Ecto neural progenitor cell (in vitro differentiated cells): ENCODE measurements at regions not wholly inside any gene's neighbourhood (a gene's known extent, or its start where the extent isn't known, plus 50 kb on each side); places are given as distances from the start of the nearest gene placed in this dataset.
"Not testable (repeated sequence)": the region's sequence is repeated elsewhere in the genome, so short reads cannot be mapped to it uniquely, and the experiment has no call there.

Experiments
- DNase-seq: peaks from one replicate; pipeline ENCODE4 v3.0.0-alpha.2; 2018; ENCODE audit warnings: low spot score

DNA sequence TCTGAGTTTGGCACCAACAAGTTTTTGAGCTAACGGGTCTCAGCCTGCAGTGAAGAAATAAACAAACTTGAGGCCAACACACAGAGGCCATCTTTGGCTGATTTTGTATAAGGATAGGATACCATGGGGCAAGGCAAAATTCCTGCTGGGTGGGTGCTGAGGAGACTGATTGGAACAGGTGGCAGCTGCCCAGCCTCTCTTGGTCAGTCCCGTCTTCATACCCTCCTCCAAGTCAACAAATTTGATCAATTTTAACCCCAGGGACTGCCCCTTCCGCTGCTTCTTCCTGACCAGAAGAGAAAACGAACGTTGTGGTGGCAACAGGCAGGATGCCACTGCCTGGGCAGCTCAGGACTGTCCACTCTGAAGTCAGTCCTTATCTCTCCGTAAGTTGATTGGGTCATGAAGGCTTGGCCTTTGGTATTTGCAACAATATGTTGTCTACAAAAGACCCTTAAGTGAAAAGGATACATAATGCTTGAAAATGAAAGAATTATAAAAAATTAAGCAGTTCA is 139.3 kb downstream of the SPP2 start:
- no peak for DNase-seq

GRCh38 chr2:234189230-234189629 is 138.7 kb downstream of the SPP2 start:
- DNase-seq = no peak

DNA sequence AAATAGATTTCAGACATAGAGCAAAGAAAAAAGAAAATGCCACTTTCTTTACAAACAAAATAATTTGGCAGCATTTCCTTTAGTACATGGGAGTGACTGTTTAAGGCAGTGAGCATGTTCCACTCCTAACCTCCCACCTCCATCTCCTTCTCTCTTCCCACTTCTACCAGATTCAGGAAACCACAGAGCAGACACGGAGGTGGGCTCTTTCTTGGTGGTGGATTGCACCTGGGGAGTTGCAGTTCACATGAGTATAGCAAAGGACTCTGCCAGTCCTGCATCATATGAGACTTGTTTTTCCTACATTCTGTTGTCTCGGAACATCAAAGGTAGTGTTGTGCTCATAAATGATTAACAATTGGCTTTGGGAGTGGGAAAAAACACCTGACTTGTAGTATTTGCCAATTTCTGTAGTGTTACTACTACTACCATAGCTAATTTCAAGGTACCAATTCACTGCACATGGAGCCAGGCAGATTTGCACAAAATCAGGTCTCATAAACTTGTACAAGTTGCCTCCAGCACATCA is 137.2 kb downstream of the SPP2 start:
- no peak for DNase-seq

GRCh38 chr2:234181121-234181520 is 130.6 kb downstream of the SPP2 start:
- DNase-seq = no peak

DNA sequence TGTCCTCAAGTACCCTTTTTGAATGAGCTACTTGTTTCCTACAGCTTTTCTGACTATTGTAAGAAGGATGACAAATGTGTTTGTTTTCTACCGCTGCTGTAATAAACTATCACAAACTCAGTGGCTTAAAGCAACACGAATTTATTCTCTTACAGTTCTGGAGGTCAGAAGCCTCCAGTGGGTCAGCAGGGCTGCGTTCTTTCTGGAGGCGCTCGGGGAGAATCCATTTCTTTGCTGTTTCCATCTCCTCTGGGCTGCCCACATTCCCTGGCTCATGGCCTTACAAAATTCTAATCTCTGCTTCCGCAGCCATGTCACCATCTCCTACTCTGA is 128.5 kb downstream of the SPP2 start:
- DNase-seq = no peak

DNA sequence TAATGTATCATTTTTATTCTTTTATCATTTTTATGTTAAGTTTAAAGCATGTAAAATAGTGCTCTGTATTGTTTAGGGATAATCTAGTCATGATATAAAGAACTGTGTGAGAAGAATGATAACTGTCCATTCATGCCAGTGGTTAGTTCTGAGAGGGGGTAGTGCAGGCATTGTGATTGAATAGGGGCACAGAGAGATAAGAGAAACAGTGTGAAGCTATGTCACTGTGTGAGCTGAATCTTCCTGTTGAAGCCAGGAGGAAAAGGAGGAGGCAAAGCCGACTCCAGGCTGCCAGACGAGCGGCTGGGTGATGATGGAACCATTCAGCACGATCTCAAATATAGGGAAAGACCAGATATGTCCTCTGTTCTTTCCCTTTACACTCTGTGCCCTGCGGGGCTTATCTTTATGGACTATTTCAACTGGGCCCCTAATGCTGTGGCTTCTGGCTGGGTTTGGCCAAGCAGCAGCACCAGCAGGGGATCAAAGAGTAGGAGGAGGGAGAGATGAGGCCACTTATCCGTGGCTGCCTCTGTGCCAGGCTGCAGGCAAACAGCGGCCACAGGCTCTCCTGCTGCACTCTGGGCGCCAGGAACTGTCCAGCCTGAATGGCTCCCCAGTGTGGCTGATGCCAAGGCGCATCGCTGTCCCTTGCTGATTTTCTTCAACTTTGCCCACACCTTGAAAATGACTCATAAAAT is 128.0 kb downstream of the SPP2 start:
- DNase-seq = no peak

DNA sequence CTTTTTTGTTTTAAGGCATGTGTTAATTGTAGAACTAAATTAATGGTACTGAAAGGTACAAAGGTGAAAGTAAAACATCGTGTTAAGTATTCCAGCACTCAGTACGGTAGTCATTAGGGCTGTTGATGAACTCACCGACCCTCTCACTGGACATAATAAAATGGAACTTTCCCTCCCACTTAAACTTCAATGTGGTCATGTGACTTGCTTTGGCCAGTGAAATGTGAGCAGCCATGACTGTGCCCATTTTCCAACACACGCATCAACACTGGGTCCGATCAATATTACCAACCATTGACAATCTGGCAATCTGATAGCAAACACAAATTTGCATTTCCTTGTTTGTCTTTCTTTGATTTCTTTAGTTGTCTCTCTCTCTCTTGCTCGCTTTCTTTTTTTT is 125.1 kb downstream of the SPP2 start:
- no peak for DNase-seq

GRCh38 chr2:234174742-234175141 is 124.2 kb downstream of the SPP2 start:
- no peak for DNase-seq

DNA sequence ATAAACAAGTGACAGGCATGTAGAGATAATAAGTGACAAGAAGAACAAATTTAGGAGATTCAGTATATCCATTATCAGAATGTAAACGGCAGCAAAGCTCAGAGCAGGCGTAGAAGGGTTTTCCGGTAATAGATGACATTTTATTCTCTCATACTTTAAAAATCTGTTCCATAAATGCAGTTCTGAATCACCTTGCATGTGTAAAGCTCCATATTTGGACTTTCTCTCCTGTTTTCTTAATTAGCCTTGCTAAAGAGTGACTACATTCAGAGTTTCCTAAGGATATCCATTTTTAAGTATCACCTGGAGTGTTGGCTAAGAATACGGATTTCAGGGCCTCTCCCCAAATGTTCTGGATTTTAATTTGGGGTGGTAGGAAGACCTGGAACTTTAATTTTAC is 122.0 kb downstream of the SPP2 start:
- DNase-seq = no peak

DNA sequence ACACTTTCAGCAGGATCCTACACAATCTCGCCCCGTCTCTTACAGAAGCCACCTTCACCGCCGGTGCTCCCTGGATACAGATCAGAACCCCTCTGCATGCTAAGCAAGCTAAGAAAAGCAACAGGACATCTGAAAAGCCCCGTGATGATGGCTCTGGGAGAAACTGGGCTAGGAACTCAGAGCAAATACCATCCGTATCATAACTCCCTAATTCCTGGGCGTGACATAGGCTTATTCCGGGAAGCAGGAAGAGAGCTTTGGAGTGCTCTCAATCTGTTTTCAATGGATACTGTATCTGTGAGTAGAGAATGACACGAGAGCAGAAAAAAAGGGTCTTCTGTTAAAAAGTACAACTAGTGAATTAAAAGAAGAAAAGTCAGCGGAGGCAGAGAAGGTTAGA is 121.6 kb downstream of the SPP2 start:
- DNase-seq = no peak

DNA sequence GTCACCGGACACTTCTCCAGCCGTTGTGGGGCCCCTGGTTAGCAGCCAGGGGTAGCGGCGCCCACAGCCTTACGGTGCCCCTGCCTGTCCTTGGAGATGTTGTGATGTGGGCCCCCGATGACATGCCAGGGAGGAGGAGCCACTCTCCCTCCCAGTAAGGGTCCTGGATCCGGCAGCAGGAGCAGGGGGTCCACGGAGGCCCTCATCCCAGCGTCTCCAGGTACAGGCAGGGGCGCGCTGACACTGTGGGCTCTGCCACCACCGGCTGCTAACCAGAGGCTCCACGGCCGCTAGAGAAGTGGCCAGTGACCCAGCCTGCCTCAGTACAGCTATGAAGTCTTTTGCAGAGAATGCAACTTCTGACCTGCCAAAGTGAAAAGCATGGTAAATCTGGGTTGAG is 121.2 kb downstream of the SPP2 start:
- no peak for DNase-seq

DNA sequence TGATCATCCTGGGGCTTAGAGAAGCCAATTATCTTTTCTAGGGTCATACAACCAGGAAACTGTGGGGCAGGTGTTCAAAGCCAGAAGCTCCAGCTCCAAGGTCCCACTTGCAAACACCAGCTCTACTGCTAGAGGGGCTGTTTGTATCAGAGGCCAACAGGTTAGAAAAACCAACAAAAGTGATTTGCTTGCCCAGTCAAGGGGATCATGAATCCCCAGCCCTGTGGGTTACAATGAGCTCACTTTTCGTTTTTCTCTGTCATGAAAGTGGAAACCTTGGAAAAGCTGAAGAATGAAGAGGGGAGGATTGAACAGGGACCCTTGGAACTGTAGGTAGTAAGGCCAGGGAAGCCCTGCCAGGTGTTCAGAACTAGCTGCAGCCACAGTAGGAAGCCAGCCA is 119.2 kb downstream of the SPP2 start:
- no peak for DNase-seq

DNA sequence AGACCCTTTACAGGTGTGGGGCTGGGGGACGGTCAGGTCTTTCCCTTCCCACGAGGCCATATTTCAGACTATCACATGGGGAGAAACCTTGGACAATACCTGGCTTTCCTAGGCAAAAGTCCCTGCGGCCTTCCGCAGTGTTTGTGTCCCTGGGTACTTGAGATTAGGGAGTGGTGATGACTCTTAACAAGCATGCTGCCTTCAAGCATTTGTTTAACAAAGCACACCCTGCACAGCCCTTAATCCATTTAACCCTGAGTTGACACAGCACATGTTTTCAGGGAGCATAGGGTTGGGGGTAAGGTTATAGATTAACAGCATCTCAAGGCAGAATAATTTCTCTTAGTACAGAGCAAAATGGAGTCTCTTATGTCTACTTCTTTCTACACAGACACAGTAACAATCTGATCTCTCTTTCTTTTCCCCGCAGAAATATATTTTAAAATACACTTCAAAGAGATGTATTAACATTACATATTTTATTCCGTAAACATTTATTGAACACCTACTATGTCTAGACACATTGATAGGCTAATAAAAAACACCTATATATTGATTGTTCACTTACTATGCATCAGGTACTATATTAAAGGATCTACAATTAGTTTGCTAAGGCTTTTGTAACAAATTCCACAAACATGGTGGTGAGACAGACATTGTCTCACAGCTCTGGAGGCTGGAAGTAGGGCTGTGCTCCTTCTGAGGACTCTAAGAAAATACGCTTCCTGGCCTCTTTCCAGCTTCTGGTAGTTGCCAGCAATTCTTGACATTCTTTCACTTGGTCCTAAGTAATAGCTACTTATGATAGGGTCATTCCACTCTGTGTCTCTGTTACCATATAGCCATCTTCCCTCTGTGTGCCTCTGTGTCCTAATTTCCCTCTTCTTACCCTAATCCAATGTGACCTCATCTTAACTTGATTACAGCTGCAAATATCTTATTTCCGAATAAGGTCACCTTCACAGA is 118.4 kb downstream of the SPP2 start:
- not testable (repeated sequence) for DNase-seq

GRCh38 chr2:234166531-234166930 is 116.0 kb downstream of the SPP2 start:
- no peak for DNase-seq

- DNase-seq = no peak
These were observed 114.9 kb downstream of the SPP2 start for GRCh38 chr2:234165421-234165820.

DNA sequence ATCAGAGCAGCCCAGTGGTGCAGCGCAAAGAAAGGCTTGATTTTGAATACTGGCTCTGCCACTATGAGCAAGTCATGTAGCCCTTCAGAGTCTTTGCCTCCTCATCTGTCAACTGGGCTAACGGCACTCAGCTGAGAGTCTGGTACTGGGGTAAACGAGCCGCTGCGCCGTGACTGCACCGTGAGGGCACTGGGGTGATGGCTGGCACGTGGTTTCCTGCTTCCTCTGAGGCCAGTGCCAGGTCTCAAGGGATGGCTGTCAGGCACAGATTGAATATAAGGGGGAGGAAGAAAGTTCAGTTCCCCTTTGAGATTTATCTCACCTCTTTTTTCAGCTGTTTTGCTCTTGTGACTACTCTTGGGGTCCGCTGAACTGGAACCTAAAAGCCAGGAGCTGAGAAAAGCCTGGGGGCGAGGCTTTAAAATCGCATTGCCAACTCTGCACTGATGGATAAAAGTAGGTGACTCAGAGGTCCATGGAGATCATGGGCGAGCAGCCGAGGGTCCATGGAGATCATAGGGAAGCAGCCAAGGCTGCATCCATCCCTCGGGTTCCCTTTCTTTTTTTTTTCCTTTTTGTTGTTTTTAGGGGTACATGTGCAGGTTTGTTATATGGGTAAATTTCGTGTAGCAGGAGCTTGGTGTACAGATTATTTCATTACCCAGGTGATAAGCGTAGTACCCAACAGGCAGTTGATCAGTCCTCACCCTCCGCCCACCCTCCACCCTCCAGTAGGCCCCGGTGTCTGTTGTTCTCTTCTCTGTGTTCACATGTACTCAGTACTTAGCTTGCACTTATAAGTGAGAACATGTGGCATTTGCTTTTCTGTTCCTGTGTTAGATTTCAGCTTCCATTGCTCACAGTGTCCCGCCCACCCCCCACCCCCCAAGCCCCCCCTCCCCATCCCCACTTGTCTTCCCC is 114.3 kb downstream of the SPP2 start:
- no peak for DNase-seq

DNA sequence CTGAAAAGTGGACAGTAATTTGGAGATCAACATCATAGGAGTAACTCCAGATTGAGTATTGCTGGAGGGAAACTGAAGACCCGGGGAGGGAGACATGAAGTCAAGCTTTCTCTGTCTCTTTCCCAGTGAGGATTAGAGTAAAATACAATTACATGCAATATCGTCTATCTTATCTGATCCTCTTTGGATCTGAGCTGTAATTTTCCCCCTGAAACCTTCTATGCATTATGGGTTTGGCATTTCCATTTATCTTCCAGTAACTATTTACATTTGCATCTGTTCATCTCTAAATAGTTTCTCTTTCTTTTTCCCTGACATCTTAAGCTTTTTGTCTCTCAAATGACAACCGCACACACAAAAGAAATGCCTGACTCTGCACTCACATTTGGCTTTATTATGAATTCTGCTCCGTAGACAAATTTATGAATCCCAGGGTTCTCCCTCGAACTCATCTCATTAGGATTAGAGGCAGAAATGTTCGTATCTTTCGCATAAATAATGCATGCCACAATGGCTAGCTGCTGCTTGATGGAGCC is 113.1 kb downstream of the SPP2 start:
- DNase-seq = no peak

- no peak for DNase-seq
These were observed 112.4 kb downstream of the SPP2 start for GRCh38 chr2:234162861-234163260.

- no peak for DNase-seq
These were observed 111.4 kb downstream of the SPP2 start for GRCh38 chr2:234161932-234162331.

DNA sequence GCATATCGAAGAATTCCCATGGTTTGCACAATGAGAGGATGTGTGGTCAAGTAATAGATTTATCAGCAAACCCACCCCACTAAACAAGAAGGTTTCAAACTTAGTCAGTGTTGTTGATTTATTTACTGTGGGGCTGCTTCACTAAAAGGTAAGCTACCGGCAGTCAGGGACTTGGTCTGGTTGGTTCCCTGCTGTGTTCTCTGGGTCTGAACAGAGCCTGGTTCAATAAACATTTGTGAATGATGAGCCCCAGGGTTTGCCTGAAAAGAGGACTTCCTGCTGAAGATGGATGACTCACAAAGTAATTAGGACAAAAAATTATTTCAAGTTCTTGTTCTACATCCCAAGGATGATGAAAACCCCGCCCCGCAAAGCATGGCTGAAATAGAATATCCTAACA is 108.3 kb downstream of the SPP2 start:
- no peak for DNase-seq

DNA sequence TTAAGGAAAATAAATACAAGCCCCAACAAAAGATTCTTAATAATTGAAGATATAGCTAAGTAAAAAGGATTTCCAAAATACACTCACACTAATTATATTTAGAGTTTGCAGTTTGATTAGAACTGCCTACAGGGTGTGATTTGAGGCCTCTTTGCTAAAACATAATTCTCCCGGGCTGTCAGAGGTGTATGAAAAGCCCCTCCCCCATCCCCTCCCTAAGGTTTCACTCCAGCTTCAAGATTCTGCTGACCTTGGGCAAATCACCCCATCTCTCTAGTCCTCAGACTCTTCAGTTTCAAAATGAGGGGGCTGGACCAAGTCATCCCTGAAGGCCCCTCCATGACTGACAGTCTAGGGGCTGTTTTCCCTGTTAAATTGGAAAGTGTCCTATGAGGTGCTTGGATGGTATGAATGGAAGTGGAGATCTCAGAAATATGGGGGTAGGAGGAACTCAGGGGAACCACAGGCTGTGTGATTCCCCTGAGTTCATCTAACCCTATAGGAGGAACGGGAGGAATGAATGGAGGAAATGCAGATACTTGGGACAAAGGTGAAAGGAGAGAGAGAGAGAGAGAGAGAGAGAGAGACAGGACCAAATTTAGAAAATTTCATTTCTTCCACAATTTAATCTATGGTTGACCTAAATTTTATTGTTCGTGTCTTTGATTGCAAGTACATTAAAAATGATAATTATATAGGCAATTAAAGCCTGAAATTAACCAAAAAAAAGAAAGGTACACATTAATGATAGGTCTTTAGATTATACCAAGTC is 107.5 kb downstream of the SPP2 start:
- no peak for DNase-seq
